ENCODE measurements at regions not wholly inside any gene's neighbourhood (a gene's known extent, or its start where the extent isn't known, plus 50 kb on each side); places are given as distances from the start of the nearest gene placed in this dataset.

- TF ChIP-seq ZBTB38 (CRISPR knock-in tag; IDR thresholded peaks at IDR 0.05) (no peak), ZHX1 (CRISPR knock-in tag; IDR thresholded peaks at IDR 0.05; ENCODE audit: low read depth) (no peak), MAFG (CRISPR knock-in tag; IDR thresholded peaks at IDR 0.05) (no peak)
These were observed 1558.2 kb upstream of the PCDH20 start for GRCh38 chr13:62973804-62974203.
